ENCODE measurements at regions not wholly inside any gene's neighbourhood (a gene's known extent, or its start where the extent isn't known, plus 50 kb on each side); places are given as distances from the start of the nearest gene placed in this dataset.

DNA sequence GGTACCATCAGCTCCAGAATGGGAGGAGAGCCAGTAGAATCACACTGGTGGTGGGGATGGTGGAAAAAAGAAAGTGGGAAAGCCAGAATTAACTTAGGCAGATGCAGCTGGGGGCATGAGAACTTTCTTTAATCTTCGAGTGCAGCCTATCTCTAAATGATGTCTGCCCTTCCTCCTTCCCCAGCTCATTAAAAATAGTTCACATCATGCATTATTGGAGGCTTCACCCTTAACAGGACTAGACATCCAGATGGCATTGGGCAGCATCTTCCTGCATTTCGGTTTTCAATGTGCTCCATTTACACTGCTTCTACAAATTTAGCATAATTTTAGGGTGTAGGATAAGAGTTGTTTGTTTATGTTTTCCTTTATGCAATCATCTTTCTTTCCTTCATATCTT lies 272.8 kb downstream of the COG6 start:
- CTCF ChIA-PET: no interaction called here
- no peak overlapping the region for H3K27ac Mint-ChIP-seq (ENCODE audit: unreplicated experiment)
- H3K36me3 Mint-ChIP-seq (ENCODE audit: insufficient read depth, unreplicated experiment): no peaks in the 10 kb centered on the region
- no peak overlapping the region for H3K4me3 Mint-ChIP-seq (ENCODE audit: low read depth, unreplicated experiment)
- BruUV-seq (replicated peaks): no TSS peak
- no peaks in the 10 kb centered on the region for H3K27me3 Mint-ChIP-seq (ENCODE audit: unreplicated experiment)
- no peak for TF ChIP-seq CTCF (IDR thresholded peaks at IDR 0.05; ENCODE audit: unreplicated experiment)
- intact Hi-C loops (cut with micrococcal nuclease; ENCODE audit: unreplicated experiment): no loop called here
- no peaks in the 10 kb centered on the region for H3K4me1 Mint-ChIP-seq (ENCODE audit: low read depth, unreplicated experiment)
- DNase-seq: no peak
- H3K9me3 Mint-ChIP-seq (ENCODE audit: low read depth, unreplicated experiment): peaks cover 6% of the 10 kb centered on the region

DNA sequence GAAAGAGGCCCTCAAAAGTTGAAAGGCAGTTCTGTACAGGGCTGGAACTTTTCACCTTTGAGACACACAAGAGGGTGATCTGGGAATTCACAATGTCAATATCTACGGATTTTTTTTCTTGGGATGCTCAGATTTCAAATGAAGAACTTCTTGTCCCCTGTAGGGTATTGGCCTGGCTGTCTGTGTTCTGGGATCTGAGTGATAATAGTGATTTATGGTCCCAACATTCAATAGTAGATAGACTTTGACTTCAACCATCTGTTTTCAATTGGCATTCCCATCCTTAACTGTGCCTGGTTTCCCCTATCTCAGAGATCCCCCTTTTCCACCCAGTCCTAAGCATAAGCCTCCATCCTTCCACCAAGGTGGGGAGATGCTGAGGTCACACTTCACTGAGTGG lies 274.1 kb downstream of the COG6 start:
- Mint-ChIP-seq H3K9me3 (ENCODE audit: low read depth, unreplicated experiment) (peaks cover 6% of the 10 kb centered on the region), H3K4me3 (ENCODE audit: low read depth, unreplicated experiment) (no peak overlapping the region), H3K4me1 (ENCODE audit: low read depth, unreplicated experiment) (no peaks in the 10 kb centered on the region), H3K36me3 (ENCODE audit: insufficient read depth, unreplicated experiment) (no peaks in the 10 kb centered on the region), H3K27me3 (ENCODE audit: unreplicated experiment) (no peaks in the 10 kb centered on the region), H3K27ac (ENCODE audit: unreplicated experiment) (no peak overlapping the region)
- CTCF ChIA-PET: no interaction called here
- intact Hi-C loops (cut with micrococcal nuclease; ENCODE audit: unreplicated experiment): no loop called here
- TF ChIP-seq CTCF (IDR thresholded peaks at IDR 0.05; ENCODE audit: unreplicated experiment): no peak
- BruUV-seq (replicated peaks): no TSS peak
- DNase-seq: no peak

DNA sequence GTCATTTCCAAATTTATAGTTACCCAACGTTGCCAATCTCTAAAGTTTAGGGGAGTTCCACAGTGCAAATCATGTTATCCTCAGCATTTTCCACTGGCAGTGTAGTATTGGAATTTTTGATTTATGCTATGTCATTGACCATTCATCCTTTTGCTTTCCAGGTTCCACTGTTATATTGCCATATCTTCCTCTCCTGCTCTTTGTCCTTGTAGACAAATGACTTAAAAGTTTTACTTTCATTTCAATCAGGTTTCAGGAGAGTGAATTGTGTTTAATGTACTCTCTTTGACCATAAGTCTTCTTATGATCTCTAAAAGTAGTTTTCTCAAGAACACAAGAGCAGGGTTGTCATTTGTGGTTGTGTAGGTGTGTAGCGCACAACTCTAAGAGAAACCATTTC lies 274.6 kb downstream of the COG6 start:
- H3K27ac Mint-ChIP-seq (ENCODE audit: unreplicated experiment): no peak overlapping the region
- H3K27me3 Mint-ChIP-seq (ENCODE audit: unreplicated experiment): no peaks in the 10 kb centered on the region
- H3K4me3 Mint-ChIP-seq (ENCODE audit: low read depth, unreplicated experiment): no peak overlapping the region
- H3K4me1 Mint-ChIP-seq (ENCODE audit: low read depth, unreplicated experiment): no peaks in the 10 kb centered on the region
- BruUV-seq (replicated peaks): no TSS peak
- no peak for TF ChIP-seq CTCF (IDR thresholded peaks at IDR 0.05; ENCODE audit: unreplicated experiment)
- CTCF ChIA-PET: no interaction called here
- H3K9me3 Mint-ChIP-seq (ENCODE audit: low read depth, unreplicated experiment): peaks cover 4% of the 10 kb centered on the region
- intact Hi-C loops (cut with micrococcal nuclease; ENCODE audit: unreplicated experiment): no loop called here
- no peaks in the 10 kb centered on the region for H3K36me3 Mint-ChIP-seq (ENCODE audit: insufficient read depth, unreplicated experiment)
- DNase-seq: no peak

GRCh38 chr13:39930544-39931444 lies 275.3 kb downstream of the COG6 start:
- Mint-ChIP-seq H3K4me3 (ENCODE audit: low read depth, unreplicated experiment) (no peak overlapping the region), H3K9me3 (ENCODE audit: low read depth, unreplicated experiment) (no peaks in the 10 kb centered on the region), H3K27ac (ENCODE audit: unreplicated experiment) (no peak overlapping the region), H3K27me3 (ENCODE audit: unreplicated experiment) (no peaks in the 10 kb centered on the region), H3K4me1 (ENCODE audit: low read depth, unreplicated experiment) (no peaks in the 10 kb centered on the region), H3K36me3 (ENCODE audit: insufficient read depth, unreplicated experiment) (no peaks in the 10 kb centered on the region)
- intact Hi-C loops (cut with micrococcal nuclease; ENCODE audit: unreplicated experiment): no loop called here
- DNase-seq: no peak
- BruUV-seq (replicated peaks): no TSS peak
- CTCF ChIA-PET: no interaction called here
- TF ChIP-seq CTCF (IDR thresholded peaks at IDR 0.05; ENCODE audit: unreplicated experiment): no peak

Measured in Calu3 (cell line).